Body of pancreas (tissue), 4 donors: ENCODE measurements at regions not wholly inside any gene's neighbourhood (a gene's known extent, or its start where the extent isn't known, plus 50 kb on each side); places are given as distances from the start of the nearest gene placed in this dataset.

Experiments
- ATAC-seq: fragments of 150-250 bp; one replicate; pipeline ENCODE4 v1.9.1; 2016
- DNase-seq, 4 donors: peaks; one replicate each; pipeline ENCODE4 v3.0.0-alpha.2; 2019
- H3K27ac ChIP-seq, 4 donors: fragments of 200-600 bp; sonication (generic); 1 replicate in 3 of 4; 2 replicates in 1 of 4; pipeline versions ENCODE4 v1.5.1 to v1.6.1; 2016 to 2019; ENCODE audit warnings: mild to moderate bottlenecking in 1 of 4, mixed read lengths in 1 of 4, moderate library complexity in 1 of 4
- H3K27me3 ChIP-seq, 2 donors: fragments of 200-600 bp; sonication (generic); one replicate each; pipeline ENCODE4 v1.6.0; 2016; ENCODE audit warnings: mild to moderate bottlenecking in 1 of 2
- H3K36me3 ChIP-seq, 2 donors: fragments of 200-600 bp; sonication (generic); replicated peaks in 1 of 2; 2 replicates each; pipeline ENCODE4 v1.5.1; 2016; ENCODE audit warnings: low read depth in 2 of 2; ENCODE audit not compliant: insufficient read depth in 1 of 2
- H3K4me1 ChIP-seq: fragments of 200-600 bp; sonication (generic); one replicate; pipeline ENCODE4 v1.6.0; 2016
- H3K4me3 ChIP-seq, 2 donors: fragments of 200-600 bp; sonication (generic); 1 replicate in 1 of 2; 2 replicates in 1 of 2; pipeline ENCODE4 v1.5.1; 2016 to 2019
- H3K9me3 ChIP-seq, 3 donors: fragments of 200-600 bp; sonication (generic); 1 replicate in 2 of 3; 2 replicates in 1 of 3; pipeline ENCODE4 v1.5.1; 2016
- POLR2A ChIP-seq, 3 donors: fragments of 450-650 bp; IDR thresholded peaks; one replicate each; pipeline ENCODE4 v1.6.1; 2016; ENCODE audit warnings: antibody characterized with exemption in 3 of 3, mild to moderate bottlenecking in 2 of 3
- WGBS, 2 donors: methylation state at CpG; one replicate each; pipeline ENCODE4 v1.1.5; 2017; 5-methylcytosine and 5-hydroxymethylcytosine counted together
- intact Hi-C: fragments of 100-400 bp; cut with DNase I; formaldehyde crosslinking; loops from one replicate; pipeline ENCODE4 v1.15.1; 2023
- TF ChIP-seq, protein P1 (sequence below), 7 experiments: fragments of 450-650 bp in 4 of 7; fragments of 200-600 bp in 3 of 7; sonication (generic) in 3 of 7; IDR thresholded peaks; one replicate each; pipeline ENCODE4 v1.5.1; 2016 to 2019; ENCODE audit warnings: antibody characterized with exemption in 7 of 7

DNA sequence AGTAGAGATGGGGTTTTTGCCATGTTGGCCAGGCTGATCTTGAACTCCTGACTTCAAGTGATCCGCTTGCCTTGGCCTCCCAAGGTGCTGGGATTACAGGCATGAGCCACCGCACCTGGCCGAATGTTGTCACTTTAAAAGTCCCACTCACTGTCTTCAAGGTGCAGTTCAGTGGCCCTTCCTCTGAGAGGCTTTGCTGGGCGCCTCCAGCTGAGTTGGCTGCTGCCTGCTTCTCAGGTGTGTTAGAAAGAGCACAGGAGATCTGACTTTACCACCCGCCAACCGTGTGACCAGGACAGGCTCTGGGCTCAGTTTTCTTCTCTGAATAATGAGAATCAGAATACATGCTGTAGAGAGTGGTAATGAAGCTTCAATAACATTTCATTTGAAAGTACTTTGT is 207.4 kb downstream of the CEP135 start:
- intact Hi-C loops, result no loop called here
- no peak overlapping the region for H3K4me3 ChIP-seq
- 60 to 68% methylated on average over 3 to 6 of the region's 6 CpGs for WGBS, 2 donors
- H3K27ac ChIP-seq, result no peak overlapping the region
- TF ChIP-seq, protein P1, sequence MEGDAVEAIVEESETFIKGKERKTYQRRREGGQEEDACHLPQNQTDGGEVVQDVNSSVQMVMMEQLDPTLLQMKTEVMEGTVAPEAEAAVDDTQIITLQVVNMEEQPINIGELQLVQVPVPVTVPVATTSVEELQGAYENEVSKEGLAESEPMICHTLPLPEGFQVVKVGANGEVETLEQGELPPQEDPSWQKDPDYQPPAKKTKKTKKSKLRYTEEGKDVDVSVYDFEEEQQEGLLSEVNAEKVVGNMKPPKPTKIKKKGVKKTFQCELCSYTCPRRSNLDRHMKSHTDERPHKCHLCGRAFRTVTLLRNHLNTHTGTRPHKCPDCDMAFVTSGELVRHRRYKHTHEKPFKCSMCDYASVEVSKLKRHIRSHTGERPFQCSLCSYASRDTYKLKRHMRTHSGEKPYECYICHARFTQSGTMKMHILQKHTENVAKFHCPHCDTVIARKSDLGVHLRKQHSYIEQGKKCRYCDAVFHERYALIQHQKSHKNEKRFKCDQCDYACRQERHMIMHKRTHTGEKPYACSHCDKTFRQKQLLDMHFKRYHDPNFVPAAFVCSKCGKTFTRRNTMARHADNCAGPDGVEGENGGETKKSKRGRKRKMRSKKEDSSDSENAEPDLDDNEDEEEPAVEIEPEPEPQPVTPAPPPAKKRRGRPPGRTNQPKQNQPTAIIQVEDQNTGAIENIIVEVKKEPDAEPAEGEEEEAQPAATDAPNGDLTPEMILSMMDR (IDR thresholded peaks at IDR 0.05), result no peak
- no peak for TF ChIP-seq POLR2A (IDR thresholded peaks at IDR 0.05)
- no peaks in the 10 kb centered on the region for H3K9me3 ChIP-seq
- no peaks in the 10 kb centered on the region for H3K4me1 ChIP-seq
- H3K36me3 ChIP-seq, result no peaks in the 10 kb centered on the region
- DNase-seq (no peak), ATAC-seq (no peak)
- no peaks in the 10 kb centered on the region for H3K27me3 ChIP-seq

DNA sequence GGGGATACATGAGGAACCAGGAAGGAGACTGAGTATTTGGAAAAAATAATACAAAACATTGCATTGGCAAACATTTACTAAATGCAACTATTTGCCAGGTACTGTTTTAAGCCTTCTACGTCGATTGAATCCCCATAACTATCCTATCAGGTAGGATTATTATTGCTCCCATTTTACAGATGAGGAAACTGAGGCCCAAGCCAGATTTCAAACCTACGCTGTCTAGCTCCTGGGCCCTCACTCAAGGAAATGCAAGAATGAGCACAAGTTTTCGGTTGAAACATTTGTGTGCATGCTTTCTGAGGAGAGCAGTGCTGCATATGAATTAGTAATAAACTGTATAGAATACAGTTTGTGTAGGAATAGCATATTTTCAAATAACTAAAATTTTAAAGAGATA is 206.7 kb downstream of the CEP135 start:
- DNase-seq (no peak), ATAC-seq (no peak)
- no peak for TF ChIP-seq POLR2A (IDR thresholded peaks at IDR 0.05)
- TF ChIP-seq, protein P1 (IDR thresholded peaks at IDR 0.05), result no peak
- H3K27ac ChIP-seq, result no peak overlapping the region
- intact Hi-C loops, result no loop called here
- H3K9me3 ChIP-seq, result no peaks in the 10 kb centered on the region
- H3K4me3 ChIP-seq, result no peak overlapping the region
- H3K27me3 ChIP-seq, result no peaks in the 10 kb centered on the region
- WGBS, 2 donors, result 90 to 92% methylated on average over 4 of the region's 4 CpGs
- H3K4me1 ChIP-seq, result no peaks in the 10 kb centered on the region
- no peaks in the 10 kb centered on the region for H3K36me3 ChIP-seq

DNA sequence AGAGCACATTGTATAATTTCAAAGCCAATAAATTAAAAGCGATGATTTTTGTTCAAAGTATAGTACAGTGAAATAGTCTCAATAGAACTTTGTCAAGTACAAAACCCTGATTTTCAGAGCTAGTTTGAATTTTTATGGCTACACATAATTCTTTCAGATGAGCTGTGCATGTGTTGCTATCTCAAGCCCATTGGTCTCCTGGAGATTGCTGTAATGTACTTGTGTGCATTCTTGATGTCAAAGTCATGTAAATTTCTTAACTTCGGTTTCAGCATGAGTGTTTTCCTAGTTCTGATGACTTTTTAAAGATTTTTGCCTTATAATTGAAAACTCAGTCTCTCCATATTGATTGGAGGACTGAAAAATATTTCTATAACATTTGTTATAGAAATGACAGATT is 200.8 kb downstream of the CEP135 start:
- no peak for ATAC-seq
- Histone ChIP-seq H3K4me3 (no peak overlapping the region), H3K4me1 (no peaks in the 10 kb centered on the region), H3K36me3 (no peaks in the 10 kb centered on the region), H3K27ac (no peak overlapping the region), H3K9me3 (no peaks in the 10 kb centered on the region), H3K27me3 (no peaks in the 10 kb centered on the region)
- TF ChIP-seq, protein P1 (IDR thresholded peaks at IDR 0.05), result no peak
- no peak for TF ChIP-seq POLR2A (IDR thresholded peaks at IDR 0.05)
- intact Hi-C loops, result no loop called here
- 52 to 57% methylated on average over 2 of the region's 2 CpGs for WGBS, 2 donors
- DNase-seq, result no peak

DNA sequence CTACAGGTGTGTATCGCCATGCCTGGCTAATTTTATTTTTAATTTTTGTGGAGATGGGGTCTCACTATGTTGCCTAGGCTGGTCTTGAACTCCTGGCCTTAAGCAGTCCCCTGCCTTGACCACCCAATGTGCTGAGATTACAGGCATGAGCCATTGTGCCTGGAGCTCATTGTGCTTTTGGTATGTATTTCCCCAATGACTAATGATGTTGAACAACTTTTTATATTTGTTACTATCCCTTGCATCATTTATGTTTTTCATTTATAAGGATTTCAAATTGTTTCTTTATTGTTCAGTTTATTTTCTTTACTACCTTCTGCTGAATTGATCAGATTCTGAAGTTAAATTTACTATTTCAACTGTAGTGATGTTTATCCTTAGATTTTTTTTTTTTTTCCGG is 199.7 kb downstream of the CEP135 start:
- ATAC-seq (no peak), DNase-seq (no peak)
- TF ChIP-seq POLR2A (IDR thresholded peaks at IDR 0.05), result no peak
- TF ChIP-seq, protein P1 (IDR thresholded peaks at IDR 0.05), result no peak
- Histone ChIP-seq H3K36me3 (no peaks in the 10 kb centered on the region), H3K4me1 (no peaks in the 10 kb centered on the region), H3K27me3 (no peaks in the 10 kb centered on the region), H3K4me3 (no peak overlapping the region), H3K27ac (no peak overlapping the region), H3K9me3 (no peaks in the 10 kb centered on the region)
- intact Hi-C loops, result no loop called here
- 84 to 90% methylated on average over 2 of the region's 2 CpGs for WGBS, 2 donors

DNA sequence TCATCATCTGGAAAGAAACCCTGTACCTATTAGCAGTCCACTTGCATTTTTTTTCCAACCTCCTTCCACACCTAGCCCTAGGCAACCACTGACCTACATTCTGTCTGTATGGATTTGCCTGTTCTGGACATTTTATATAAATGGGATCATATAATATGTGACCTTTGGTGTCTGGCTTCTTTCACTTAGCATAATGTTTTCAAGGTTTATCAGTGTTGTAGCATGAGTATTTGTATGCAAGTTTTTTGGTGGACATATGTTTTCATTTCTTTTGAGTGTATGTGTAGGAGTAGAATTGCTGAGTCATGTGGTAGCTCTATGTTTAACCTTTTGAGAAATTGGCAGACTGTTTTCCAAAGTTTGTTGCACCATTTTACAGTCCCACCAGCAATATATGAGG is 198.6 kb downstream of the CEP135 start:
- intact Hi-C loops, result no loop called here
- Histone ChIP-seq H3K4me1 (no peaks in the 10 kb centered on the region), H3K4me3 (no peak overlapping the region), H3K9me3 (no peaks in the 10 kb centered on the region), H3K36me3 (no peaks in the 10 kb centered on the region), H3K27me3 (no peaks in the 10 kb centered on the region), H3K27ac (no peak overlapping the region)
- TF ChIP-seq, protein P1 (IDR thresholded peaks at IDR 0.05), result no peak
- no peak for TF ChIP-seq POLR2A (IDR thresholded peaks at IDR 0.05)
- ATAC-seq, result no peak
- no peak for DNase-seq
